ENCODE measurements at regions not wholly inside any gene's neighbourhood (a gene's known extent, or its start where the extent isn't known, plus 50 kb on each side); places are given as distances from the start of the nearest gene placed in this dataset.
A peak's percentile ranks its signal among the peaks of the same experiment; 100 is the strongest.
"Not testable (repeated sequence)": the region's sequence is repeated elsewhere in the genome, so short reads cannot be mapped to it uniquely, and the experiment has no call there.

DNA sequence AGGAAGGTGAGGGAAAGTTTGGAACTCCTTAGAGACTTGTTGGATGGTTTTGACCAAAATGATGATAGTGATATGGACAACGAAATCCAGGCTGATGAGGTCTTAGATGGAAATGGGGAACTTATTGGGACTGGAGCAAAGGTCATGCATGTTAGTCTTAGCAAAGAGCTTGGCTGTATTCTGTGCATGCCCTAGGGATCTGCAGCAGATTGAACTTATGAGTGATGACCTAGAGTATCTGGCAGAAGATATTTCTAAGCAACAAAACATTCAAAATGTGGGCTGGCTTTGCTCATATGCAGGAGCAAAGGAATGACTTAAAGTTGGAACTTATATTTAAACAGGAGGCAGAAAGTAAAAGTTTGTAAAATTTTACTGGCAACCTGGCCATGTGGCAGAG, 489.3 kb upstream of the DIPK2B start:
- no peak for DNase-seq (ENCODE audit: low read depth in 2 of 2)

DNA sequence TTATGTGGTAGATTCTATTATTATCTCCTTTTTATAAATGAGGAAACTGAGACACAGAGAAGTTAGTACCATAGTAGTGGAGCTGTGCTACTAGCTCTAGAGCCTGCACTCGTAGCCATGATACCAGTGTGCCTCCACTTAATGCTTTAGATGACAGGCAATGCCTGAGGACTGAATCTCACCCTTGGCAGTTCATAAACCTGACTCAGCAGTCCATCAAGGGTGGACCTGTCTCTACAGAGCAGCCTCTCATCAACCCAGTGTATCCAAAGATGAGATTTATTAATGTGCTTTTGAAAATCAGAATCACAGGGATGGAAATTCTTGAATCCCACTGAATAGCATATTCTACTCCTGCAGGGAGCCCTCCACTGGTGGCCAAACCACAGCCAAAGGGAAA, 483.2 kb upstream of the DIPK2B start:
- DNase-seq (ENCODE audit: low read depth in 2 of 2) = no peak

GRCh38 chrX:45681891-45682290, 481.2 kb upstream of the DIPK2B start:
- DNase-seq (ENCODE audit: low read depth in 2 of 2) = no peak

DNA sequence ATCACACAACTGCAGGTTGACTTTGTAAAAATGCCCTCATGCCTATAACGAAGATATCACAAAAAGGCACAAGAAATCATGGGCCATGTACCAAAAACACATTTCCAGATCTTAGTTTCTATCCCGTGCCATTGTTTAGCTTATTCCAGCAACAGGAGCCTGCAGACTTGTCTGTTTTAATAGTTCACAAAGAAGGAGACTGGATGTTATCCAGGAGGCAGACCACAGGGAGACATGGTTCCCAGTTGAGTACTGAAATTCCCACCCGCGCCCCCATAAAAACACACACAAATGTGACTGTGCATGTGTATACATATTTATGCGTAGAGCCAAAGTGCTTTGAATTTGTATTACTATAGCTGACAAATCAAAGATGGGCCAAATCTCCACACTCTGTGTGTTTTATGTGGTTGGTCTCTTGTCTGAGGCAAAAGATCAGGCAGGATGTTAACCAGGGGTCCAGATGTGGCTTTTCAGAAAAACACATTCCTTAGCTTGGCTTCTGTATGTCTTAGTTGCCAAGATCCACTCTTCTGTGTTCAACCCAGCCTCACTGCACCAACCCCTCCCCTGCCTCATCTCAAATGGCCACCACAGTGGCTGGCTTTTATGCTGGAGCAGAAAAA, 469.2 kb upstream of the DIPK2B start:
- DNase-seq (ENCODE audit: low read depth in 2 of 2) = no peak

DNA sequence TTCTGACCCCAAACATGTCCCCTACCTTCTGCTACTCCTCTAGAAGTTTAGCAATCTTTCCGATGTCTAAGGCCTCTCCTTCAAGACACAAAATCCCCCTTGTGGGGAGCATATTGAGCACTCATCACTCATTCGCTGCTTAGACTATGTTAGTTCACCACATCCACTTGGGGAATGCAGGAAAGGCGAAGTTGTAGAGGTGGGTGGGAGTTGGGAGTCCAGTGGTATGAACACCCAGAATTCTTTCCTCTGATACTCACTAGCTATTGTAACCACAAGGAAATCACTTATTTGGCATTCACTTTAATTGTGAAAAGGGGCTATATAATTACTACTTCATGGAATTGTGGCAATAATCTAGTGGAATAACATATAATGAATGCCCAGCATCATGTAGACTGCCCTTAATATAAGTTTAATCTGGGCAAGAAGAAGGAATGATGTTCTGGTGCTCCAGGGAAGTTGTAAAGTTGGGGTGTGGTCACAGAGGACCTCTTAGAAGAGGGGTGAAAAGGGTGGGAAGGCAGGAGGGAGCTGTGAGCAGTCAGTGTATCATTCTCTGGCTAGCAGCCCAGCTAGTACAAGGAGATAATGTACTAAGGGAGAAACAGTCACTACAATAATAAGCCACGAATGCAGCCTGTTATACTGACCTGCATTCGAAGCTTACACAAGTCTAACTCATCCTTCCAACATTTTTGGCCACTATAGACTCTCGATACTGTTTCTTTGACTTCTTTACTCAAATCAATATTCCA, 468.2 kb upstream of the DIPK2B start:
- DNase-seq (ENCODE audit: low read depth in 2 of 2) = no peak

DNA sequence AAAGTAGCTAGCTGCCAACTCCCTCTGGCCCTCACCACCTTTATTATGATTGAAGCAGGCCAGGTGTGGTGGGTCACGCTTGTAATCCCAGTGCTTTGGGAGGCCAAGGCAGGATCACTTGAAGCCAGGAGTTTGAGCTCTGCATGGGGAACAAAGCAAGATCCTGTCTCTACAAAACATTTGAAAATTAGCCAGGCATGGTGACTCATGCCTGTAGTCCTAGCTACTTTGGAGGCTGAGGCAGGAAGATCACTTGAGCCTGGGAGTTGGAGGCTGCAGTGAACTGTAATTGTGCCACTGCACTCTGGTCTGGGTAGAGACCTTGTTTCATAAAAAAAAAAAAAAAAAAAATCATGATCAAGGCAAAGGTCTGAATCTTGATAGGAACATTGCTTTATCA, 467.0 kb upstream of the DIPK2B start:
- DNase-seq (ENCODE audit: low read depth in 2 of 2) = no peak

GRCh38 chrX:45664727-45665290, 464.1 kb upstream of the DIPK2B start:
- DNase-seq (ENCODE audit: low read depth in 2 of 2) = no peak

- no peak for DNase-seq (ENCODE audit: low read depth in 2 of 2)
Observed at GRCh38 chrX:45660477-45660876, 459.8 kb upstream of the DIPK2B start.

GRCh38 chrX:45633419-45633818, 432.7 kb upstream of the DIPK2B start:
- no peak for DNase-seq (ENCODE audit: low read depth in 2 of 2)

GRCh38 chrX:45632506-45632905, 431.8 kb upstream of the DIPK2B start:
- no peak for DNase-seq (ENCODE audit: low read depth in 2 of 2)

- DNase-seq (ENCODE audit: low read depth in 2 of 2) = no peak
Observed at GRCh38 chrX:45630078-45630477, 429.4 kb upstream of the DIPK2B start.

- DNase-seq (ENCODE audit: low read depth in 2 of 2) = no peak
Observed at GRCh38 chrX:45628041-45628440, 427.4 kb upstream of the DIPK2B start.

GRCh38 chrX:45623266-45623665, 422.6 kb upstream of the DIPK2B start:
- DNase-seq (ENCODE audit: low read depth in 2 of 2) = no peak

- no peak for DNase-seq (ENCODE audit: low read depth in 2 of 2)
Observed at GRCh38 chrX:45622538-45622937, 421.9 kb upstream of the DIPK2B start.

GRCh38 chrX:45622042-45622423, 421.4 kb upstream of the DIPK2B start:
- no peak for DNase-seq (ENCODE audit: low read depth in 2 of 2)

DNA sequence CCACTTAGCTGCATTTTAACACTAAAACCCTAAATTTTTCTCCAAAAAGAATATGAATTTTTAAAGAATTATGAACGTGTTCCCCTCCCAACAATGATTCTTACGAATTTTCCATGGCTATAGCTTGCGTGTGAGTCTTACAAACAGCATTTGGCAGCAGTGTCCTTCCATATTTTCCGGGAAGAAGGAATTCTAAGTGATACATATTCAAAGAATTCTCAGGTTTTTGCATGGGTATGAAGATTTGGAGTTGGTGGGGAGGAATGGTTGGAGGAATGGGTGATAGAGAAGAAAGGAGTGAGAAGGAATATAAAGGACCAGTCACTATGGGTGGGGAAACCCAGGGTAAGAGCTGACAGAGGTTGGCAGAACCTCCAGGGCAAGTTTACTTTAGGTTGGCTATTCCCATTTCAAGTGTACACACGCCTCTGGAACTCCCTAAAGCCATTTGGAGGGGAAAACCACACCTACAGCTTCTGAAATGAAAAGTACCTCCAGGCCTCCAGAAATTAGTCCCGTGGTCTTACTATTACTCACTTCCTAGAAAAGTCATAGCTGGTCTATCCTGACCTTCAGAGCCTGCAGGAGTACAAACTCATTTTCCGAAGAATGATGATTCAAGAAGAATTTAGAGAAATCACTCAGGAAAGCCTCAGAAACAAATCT, 420.8 kb upstream of the DIPK2B start:
- peak in 1 of 2 donors; percentile 4 for DNase-seq (ENCODE audit: low read depth in 2 of 2)

- DNase-seq (ENCODE audit: low read depth in 2 of 2) = no peak
Observed at GRCh38 chrX:45619290-45619689, 418.6 kb upstream of the DIPK2B start.

DNA sequence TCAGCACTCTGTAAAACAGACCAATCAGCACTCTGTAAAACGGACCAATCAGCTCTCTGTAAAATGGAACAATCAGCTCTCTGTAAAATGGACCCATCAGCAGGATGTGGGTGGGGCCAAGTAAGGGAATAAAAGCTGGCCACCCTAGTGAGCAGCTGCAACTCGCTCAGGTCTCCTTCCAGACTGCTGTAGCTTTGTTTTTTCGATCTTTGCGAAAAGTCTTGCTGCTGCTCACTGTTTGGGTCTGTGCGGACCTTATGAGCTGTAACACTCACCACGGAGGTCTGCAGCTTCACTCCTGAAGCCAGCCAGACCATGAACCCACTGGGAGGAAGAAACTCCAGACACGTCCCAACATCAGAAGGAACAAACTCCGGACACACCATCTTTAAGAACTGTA, 414.9 kb upstream of the DIPK2B start:
- DNase-seq (ENCODE audit: low read depth in 2 of 2) = not testable (repeated sequence)

- no peak for DNase-seq (ENCODE audit: low read depth in 2 of 2)
Observed at GRCh38 chrX:45614853-45615252, 414.2 kb upstream of the DIPK2B start.

DNA sequence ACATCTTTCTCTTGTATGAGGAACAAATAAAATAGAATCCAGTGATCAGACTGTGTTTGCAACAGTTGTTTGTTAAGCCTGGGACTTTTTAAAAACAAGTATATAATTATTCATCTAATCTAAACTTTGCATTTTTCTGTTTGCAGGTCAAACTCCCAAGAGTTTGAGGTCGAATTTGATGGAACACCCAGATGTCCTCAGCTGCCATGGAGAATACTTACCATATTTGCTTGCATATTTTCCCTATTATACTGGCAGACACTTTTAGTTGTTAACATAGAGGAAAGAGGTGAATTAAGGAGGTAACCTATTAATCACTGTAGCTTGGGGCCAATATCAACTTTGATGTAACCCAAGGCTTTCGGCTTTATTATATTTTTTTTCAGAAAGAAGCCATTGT, 401.5 kb upstream of the DIPK2B start:
- no peak for DNase-seq (ENCODE audit: low read depth in 2 of 2)

DNA sequence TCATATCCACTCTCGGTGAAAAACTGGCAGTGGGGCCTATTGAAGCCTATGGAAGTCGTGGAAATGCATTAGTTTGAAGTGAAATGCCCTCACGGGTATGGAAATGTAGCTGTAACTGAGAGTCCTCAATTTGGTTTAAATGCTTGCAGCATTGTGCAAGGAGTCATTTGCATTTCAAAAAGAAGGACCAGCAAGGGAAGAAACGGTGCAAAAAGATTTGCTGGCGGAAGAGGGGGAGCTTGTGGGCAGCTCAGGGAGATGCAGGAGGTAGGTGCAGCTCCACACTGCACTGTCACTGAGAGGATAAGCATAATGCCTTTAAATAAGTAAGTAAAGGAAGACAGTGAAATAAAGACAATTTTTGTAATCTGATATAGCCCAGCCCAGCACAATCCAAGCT, 400.4 kb upstream of the DIPK2B start:
- no peak for DNase-seq (ENCODE audit: low read depth in 2 of 2)

DNA sequence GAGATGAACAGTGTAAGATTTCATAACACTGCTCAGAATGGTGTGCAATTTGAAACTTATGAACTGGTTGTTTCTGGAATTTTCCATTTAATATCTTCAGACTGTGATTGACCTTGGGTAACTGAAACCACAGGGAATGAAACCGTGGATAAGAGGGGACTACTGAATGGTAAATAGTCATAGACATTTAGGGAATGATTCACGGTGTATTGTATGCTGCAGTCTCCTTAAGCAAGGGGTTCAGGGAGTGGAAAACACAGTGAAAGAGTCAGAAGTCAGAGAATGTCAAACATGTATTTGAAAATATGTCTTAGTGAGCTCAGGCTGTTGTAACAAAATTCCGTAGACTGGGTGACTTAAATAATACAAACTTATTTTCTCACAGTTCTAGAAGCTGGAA, 398.2 kb upstream of the DIPK2B start:
- no peak for DNase-seq (ENCODE audit: low read depth in 2 of 2)
